ENCODE measurements at regions not wholly inside any gene's neighbourhood (a gene's known extent, or its start where the extent isn't known, plus 50 kb on each side); places are given as distances from the start of the nearest gene placed in this dataset.
"Not testable (repeated sequence)": the region's sequence is repeated elsewhere in the genome, so short reads cannot be mapped to it uniquely, and the experiment has no call there.

GRCh38 chr12:75666939-75667334, 155.5 kb upstream of the KRR1 start:
- DNase-seq (ENCODE audit: low spot score), result peak; percentile 94

- DNase-seq (ENCODE audit: low spot score), result no peak
These were observed 154.9 kb upstream of the KRR1 start for GRCh38 chr12:75666126-75666938.

GRCh38 chr12:75665216-75665615, 153.8 kb upstream of the KRR1 start:
- no peak for DNase-seq (ENCODE audit: low spot score)

GRCh38 chr12:75662511-75663159, 151.2 kb upstream of the KRR1 start:
- no peak for DNase-seq (ENCODE audit: low spot score)

GRCh38 chr12:75661908-75662307, 150.5 kb upstream of the KRR1 start:
- no peak for DNase-seq (ENCODE audit: low spot score)

GRCh38 chr12:75660805-75661404, 149.5 kb upstream of the KRR1 start:
- DNase-seq (ENCODE audit: low spot score), result no peak

GRCh38 chr12:75660107-75660530, 148.7 kb upstream of the KRR1 start:
- DNase-seq (ENCODE audit: low spot score), result no peak

GRCh38 chr12:75658901-75659823, 147.8 kb upstream of the KRR1 start:
- DNase-seq (ENCODE audit: low spot score), result peak; percentile 74

GRCh38 chr12:75658286-75658685, 146.9 kb upstream of the KRR1 start:
- no peak for DNase-seq (ENCODE audit: low spot score)

- DNase-seq (ENCODE audit: low spot score), result no peak
These were observed 146.4 kb upstream of the KRR1 start for GRCh38 chr12:75657831-75658230.

- DNase-seq (ENCODE audit: low spot score), result not testable (repeated sequence)
These were observed 145.9 kb upstream of the KRR1 start for GRCh38 chr12:75657354-75657753.

GRCh38 chr12:75656648-75657047, 145.2 kb upstream of the KRR1 start:
- DNase-seq (ENCODE audit: low spot score), result no peak

- no peak for DNase-seq (ENCODE audit: low spot score)
These were observed 144.8 kb upstream of the KRR1 start for GRCh38 chr12:75656210-75656609.

GRCh38 chr12:75655315-75655806, 144.0 kb upstream of the KRR1 start:
- no peak for DNase-seq (ENCODE audit: low spot score)

- no peak for DNase-seq (ENCODE audit: low spot score)
These were observed 139.9 kb upstream of the KRR1 start for GRCh38 chr12:75651342-75651695.

GRCh38 chr12:75650595-75651341, 139.4 kb upstream of the KRR1 start:
- DNase-seq (ENCODE audit: low spot score), result no peak

- DNase-seq (ENCODE audit: low spot score), result no peak
These were observed 138.7 kb upstream of the KRR1 start for GRCh38 chr12:75650100-75650499.

- no peak for DNase-seq (ENCODE audit: low spot score)
These were observed 137.4 kb upstream of the KRR1 start for GRCh38 chr12:75648856-75649255.

GRCh38 chr12:75646329-75647210, 135.2 kb upstream of the KRR1 start:
- peak; percentile 51 for DNase-seq (ENCODE audit: low spot score)

- DNase-seq (ENCODE audit: low spot score), result no peak
These were observed 133.2 kb upstream of the KRR1 start for GRCh38 chr12:75644472-75645072.

All from COLO829 (cell line).